H9 (cell line): ENCODE measurements at regions not wholly inside any gene's neighbourhood (a gene's known extent, or its start where the extent isn't known, plus 50 kb on each side); places are given as distances from the start of the nearest gene placed in this dataset.
A peak's percentile ranks its signal among the peaks of the same experiment; 100 is the strongest.

Experiments used
- DNase-seq: peaks from one replicate; pipeline ENCODE4 v3.0.0-alpha.2; 2017
- H2AFZ ChIP-seq: one replicate; pipeline ENCODE4 v1.6.1; 2013; ENCODE audit warnings: mild to moderate bottlenecking, low read length, control low read depth, moderate library complexity
- H2AK5ac ChIP-seq: 2 replicates; pipeline ENCODE4 v1.6.1; 2013; ENCODE audit warnings: low read length, control low read depth, mixed read lengths; ENCODE audit not compliant: insufficient read length
- H2BK120ac ChIP-seq: one replicate; pipeline ENCODE4 v1.6.1; 2013; ENCODE audit warnings: low read depth, mild to moderate bottlenecking, low read length, control low read depth, inconsistent platforms; ENCODE audit not compliant: poor library complexity, severe bottlenecking
- H2BK12ac ChIP-seq: 2 replicates; pipeline ENCODE4 v1.6.1; 2013; ENCODE audit warnings: low read length, control low read depth, mixed read lengths, low read depth; ENCODE audit not compliant: insufficient read length
- H2BK15ac ChIP-seq: 2 replicates; pipeline ENCODE4 v1.6.1; 2013; ENCODE audit warnings: low read depth, low read length, control low read depth
- H2BK20ac ChIP-seq: one replicate; pipeline ENCODE4 v1.6.1; 2013; ENCODE audit warnings: low read depth, mild to moderate bottlenecking, low read length, control low read depth, inconsistent platforms; ENCODE audit not compliant: poor library complexity, severe bottlenecking
- H2BK5ac ChIP-seq: 2 replicates; pipeline ENCODE4 v1.6.1; 2013; ENCODE audit warnings: low read length, control low read depth, mixed read lengths; ENCODE audit not compliant: insufficient read length
- H3K14ac ChIP-seq: 2 replicates; pipeline ENCODE4 v1.6.1; 2013; ENCODE audit warnings: low read length, control low read depth; ENCODE audit not compliant: insufficient read depth
- H3K18ac ChIP-seq: 2 replicates; pipeline ENCODE4 v1.6.1; 2013; ENCODE audit warnings: low read depth, mild to moderate bottlenecking, mixed read lengths, low read length, control low read depth; ENCODE audit not compliant: insufficient read length
- H3K23ac ChIP-seq: 2 replicates; pipeline ENCODE4 v1.6.1; 2013; ENCODE audit warnings: low read length, control low read depth, mixed read lengths, low read depth; ENCODE audit not compliant: insufficient read length
- H3K23me2 ChIP-seq: 2 replicates; pipeline ENCODE4 v1.6.1; 2013; ENCODE audit warnings: low read depth, mild to moderate bottlenecking, mixed read lengths, low read length, control low read depth; ENCODE audit not compliant: insufficient read length, poor library complexity, severe bottlenecking
- H3K27ac ChIP-seq: 2 replicates; pipeline ENCODE4 v1.5.1; 2013; ENCODE audit warnings: low read length, control low read depth, mixed read lengths, low read depth; ENCODE audit not compliant: insufficient read length
- H3K27me3 ChIP-seq: 2 replicates; pipeline ENCODE4 v1.6.1; 2013; ENCODE audit warnings: low read length, control low read depth, inconsistent platforms; ENCODE audit not compliant: insufficient read depth
- H3K4ac ChIP-seq: 2 replicates; pipeline ENCODE4 v1.6.1; 2013; ENCODE audit warnings: low read depth, mild to moderate bottlenecking, control low read depth, inconsistent platforms, low read length, moderate library complexity
- H3K4me1 ChIP-seq: 2 replicates; pipeline ENCODE4 v1.6.1; 2013; ENCODE audit warnings: low read length, control low read depth, inconsistent platforms; ENCODE audit not compliant: insufficient read depth
- H3K4me2 ChIP-seq: 2 replicates; pipeline ENCODE4 v1.6.1; 2013; ENCODE audit warnings: low read length, control low read depth, mixed read lengths; ENCODE audit not compliant: insufficient read length, insufficient read depth
- H3K56ac ChIP-seq: 2 replicates; pipeline ENCODE4 v1.6.1; 2013; ENCODE audit warnings: low read depth, mild to moderate bottlenecking, mixed read lengths, low read length, control low read depth; ENCODE audit not compliant: insufficient read length
- H3K79me1 ChIP-seq: 2 replicates; pipeline ENCODE4 v1.6.1; 2013; ENCODE audit warnings: low read depth, mild to moderate bottlenecking, moderate library complexity, low read length, control low read depth, inconsistent platforms; ENCODE audit not compliant: insufficient read depth, poor library complexity, severe bottlenecking
- H3K79me2 ChIP-seq: 2 replicates; pipeline ENCODE4 v1.6.1; 2013; ENCODE audit warnings: low read length, control low read depth, inconsistent platforms; ENCODE audit not compliant: insufficient read depth
- H3K9ac ChIP-seq: 2 replicates; pipeline ENCODE4 v1.6.1; 2013; ENCODE audit warnings: low read length, control low read depth, mixed read lengths; ENCODE audit not compliant: insufficient read length; ENCODE audit errors: extremely low read depth
- H3K9me3 ChIP-seq: one replicate; pipeline ENCODE4 v1.6.1; 2013; ENCODE audit warnings: low read depth, low read length, inconsistent platforms; ENCODE audit not compliant: control insufficient read depth
- H3T11ph ChIP-seq: one replicate; pipeline ENCODE4 v1.6.1; 2013; ENCODE audit warnings: mild to moderate bottlenecking, low read length, control low read depth, inconsistent platforms
- H4K20me1 ChIP-seq: one replicate; pipeline ENCODE4 v1.6.1; 2013; ENCODE audit not compliant: control insufficient read depth, insufficient read length, insufficient read depth
- H4K5ac ChIP-seq: 2 replicates; pipeline ENCODE4 v1.6.1; 2013; ENCODE audit warnings: low read depth, mild to moderate bottlenecking, mixed read lengths, low read length, control low read depth; ENCODE audit not compliant: insufficient read length
- H4K8ac ChIP-seq: replicated peaks from 2 replicates; pipeline ENCODE4 v1.6.1; 2013; ENCODE audit warnings: low read length, control low read depth, mixed read lengths, low read depth; ENCODE audit not compliant: insufficient read length
- H4K91ac ChIP-seq: 2 replicates; pipeline ENCODE4 v1.6.1; 2013; ENCODE audit warnings: low read depth, mild to moderate bottlenecking, moderate library complexity, mixed read lengths, low read length, control low read depth; ENCODE audit not compliant: insufficient read length
- H3K27ac Mint-ChIP-seq, 3 experiments: 2 replicates in 2 of 3; 3 replicates in 1 of 3; pipeline ENCODE4 v1.8.0; 2020 to 2021; ENCODE audit warnings: mixed read lengths in 3 of 3, mild to moderate bottlenecking in 1 of 3, moderate library complexity in 1 of 3
- H3K27me3 Mint-ChIP-seq: 2 replicates; pipeline ENCODE4 v1.8.0; 2021; ENCODE audit warnings: low read depth, mild to moderate bottlenecking, moderate library complexity, mixed read lengths
- H3K36me3 Mint-ChIP-seq, 3 experiments: 2 replicates in 2 of 3; 3 replicates in 1 of 3; pipeline ENCODE4 v1.8.0; 2020 to 2021; ENCODE audit warnings: low read depth in 3 of 3, mixed read lengths in 3 of 3; ENCODE audit not compliant: insufficient read depth in 1 of 3
- H3K4me1 Mint-ChIP-seq, 2 experiments: 2 replicates each; pipeline ENCODE4 v1.8.0; 2020; ENCODE audit warnings: mixed read lengths in 2 of 2
- H3K4me3 Mint-ChIP-seq, 2 experiments: 2 replicates in 1 of 2; 3 replicates in 1 of 2; pipeline ENCODE4 v1.8.0; 2020 to 2021; ENCODE audit warnings: mild to moderate bottlenecking in 2 of 2, mixed read lengths in 2 of 2, moderate library complexity in 1 of 2
- H3K9me3 Mint-ChIP-seq, 2 experiments: 2 replicates in 1 of 2; 3 replicates in 1 of 2; pipeline ENCODE4 v1.8.0; 2020; ENCODE audit warnings: mild to moderate bottlenecking in 2 of 2, mixed read lengths in 2 of 2, moderate library complexity in 1 of 2
- WGBS: extraction: QIAGEN DNeasy Blood & Tissue Kit; methylation state at CpG from one replicate; pipeline ENCODE4 v1.1.7; 2013; ENCODE audit warnings: missing lambda C conversion rate, low lambda C conversion rate, mixed read lengths; ENCODE audit not compliant: insufficient read length; ENCODE audit errors: extremely low coverage; 5-methylcytosine and 5-hydroxymethylcytosine counted together
- TF ChIP-seq, protein P1 (sequence below): fragments of 200-600 bp; sonication (generic); conservative IDR thresholded peaks from 3 replicates; pipeline ENCODE4 v1.8.0; 2021; ENCODE audit warnings: antibody characterized with exemption, mild to moderate bottlenecking

DNA sequence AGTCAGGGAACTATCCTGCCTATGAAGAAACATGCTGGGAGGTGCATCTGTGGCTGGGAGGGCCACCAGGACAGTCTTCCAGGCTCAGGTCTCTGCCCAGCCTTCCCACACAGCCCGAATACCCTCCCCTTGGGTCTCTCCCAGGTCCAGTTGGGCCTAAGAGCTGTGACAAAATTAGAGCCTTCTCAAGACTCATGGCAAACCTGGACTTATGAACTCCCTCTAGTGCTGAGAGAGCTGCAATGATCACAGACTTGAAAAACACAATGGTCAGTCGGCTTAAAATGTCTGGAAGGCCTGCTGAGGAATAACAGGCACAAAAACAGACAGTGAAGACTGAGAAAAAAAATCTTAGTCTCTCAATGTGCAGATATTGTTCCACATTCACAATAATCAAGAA, 325.1 kb downstream of the BRINP2 start:
- no peak overlapping the region for H2BK12ac ChIP-seq
- no peak overlapping the region for H3K23ac ChIP-seq
- H2BK5ac ChIP-seq, result no peak overlapping the region
- H4K8ac ChIP-seq, result no peak overlapping the region
- no peaks in the 10 kb centered on the region; the same call in 1 of the 2 replicates for H3K27me3 Mint-ChIP-seq
- no peaks in the 10 kb centered on the region for H4K20me1 ChIP-seq
- H4K91ac ChIP-seq, result no peak overlapping the region
- WGBS, result no CpG with 5 or more reads among the region's 2 CpGs
- no peak overlapping the region for H2BK15ac ChIP-seq
- no peak overlapping the region for H3K27ac Mint-ChIP-seq
- H3K23me2 ChIP-seq, result no peaks in the 10 kb centered on the region
- H3K9ac ChIP-seq, result no peak overlapping the region
- no peak overlapping the region for H3T11ph ChIP-seq
- H3K4ac ChIP-seq, result no peak overlapping the region
- H3K9me3 ChIP-seq, result no peaks in the 10 kb centered on the region
- H3K56ac ChIP-seq, result no peak overlapping the region
- H3K9me3 Mint-ChIP-seq, result peaks cover 3% of the 10 kb centered on the region in 2 experiments; a peak in 4 of 5 replicates
- H3K79me2 ChIP-seq, result no peaks in the 10 kb centered on the region
- no peaks in the 10 kb centered on the region; a peak in 1 of 7 replicates for H3K36me3 Mint-ChIP-seq
- no peaks in the 10 kb centered on the region for H3K79me1 ChIP-seq
- no peaks in the 10 kb centered on the region for H3K4me1 Mint-ChIP-seq
- H3K4me3 Mint-ChIP-seq, result no peak overlapping the region
- TF ChIP-seq, protein P1, sequence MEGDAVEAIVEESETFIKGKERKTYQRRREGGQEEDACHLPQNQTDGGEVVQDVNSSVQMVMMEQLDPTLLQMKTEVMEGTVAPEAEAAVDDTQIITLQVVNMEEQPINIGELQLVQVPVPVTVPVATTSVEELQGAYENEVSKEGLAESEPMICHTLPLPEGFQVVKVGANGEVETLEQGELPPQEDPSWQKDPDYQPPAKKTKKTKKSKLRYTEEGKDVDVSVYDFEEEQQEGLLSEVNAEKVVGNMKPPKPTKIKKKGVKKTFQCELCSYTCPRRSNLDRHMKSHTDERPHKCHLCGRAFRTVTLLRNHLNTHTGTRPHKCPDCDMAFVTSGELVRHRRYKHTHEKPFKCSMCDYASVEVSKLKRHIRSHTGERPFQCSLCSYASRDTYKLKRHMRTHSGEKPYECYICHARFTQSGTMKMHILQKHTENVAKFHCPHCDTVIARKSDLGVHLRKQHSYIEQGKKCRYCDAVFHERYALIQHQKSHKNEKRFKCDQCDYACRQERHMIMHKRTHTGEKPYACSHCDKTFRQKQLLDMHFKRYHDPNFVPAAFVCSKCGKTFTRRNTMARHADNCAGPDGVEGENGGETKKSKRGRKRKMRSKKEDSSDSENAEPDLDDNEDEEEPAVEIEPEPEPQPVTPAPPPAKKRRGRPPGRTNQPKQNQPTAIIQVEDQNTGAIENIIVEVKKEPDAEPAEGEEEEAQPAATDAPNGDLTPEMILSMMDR, result peak; percentile 42; the same call in 2 of the 3 replicates
- no peaks in the 10 kb centered on the region for H3K4me1 ChIP-seq
- no peak overlapping the region for H2BK20ac ChIP-seq
- H2AK5ac ChIP-seq, result no peak overlapping the region
- no peak overlapping the region for H3K14ac ChIP-seq
- no peak for DNase-seq
- no peak overlapping the region for H4K5ac ChIP-seq
- H2BK120ac ChIP-seq, result no peak overlapping the region
- no peak overlapping the region for H3K18ac ChIP-seq
- no peak overlapping the region for H2AFZ ChIP-seq
- H3K4me2 ChIP-seq, result no peak overlapping the region
- H3K27me3 ChIP-seq, result no peaks in the 10 kb centered on the region
- no peak overlapping the region for H3K27ac ChIP-seq
